HepG2 (cell line): ENCODE measurements at regions not wholly inside any gene's neighbourhood (a gene's known extent, or its start where the extent isn't known, plus 50 kb on each side); places are given as distances from the start of the nearest gene placed in this dataset.

Source experiments
- ATAC-seq: fragments of 200-7000 bp; cut with Tn5 transposase; 3 replicates; pipeline ENCODE4 v1.9.1; 2020; ENCODE audit warnings: mild to moderate bottlenecking, moderate library complexity
- BruUV-seq: library from RNA; stranded (reverse); fragments of 400-500 nt; replicated peaks from 2 replicates; lab custom pipeline; 2021; lab: Mats Ljungman, UMichigan
- CTCF ChIA-PET: fragments of 300-600 bp; formaldehyde crosslinking; extraction: SDS; loops from one replicate; lab custom pipeline; 2021; ENCODE audit warnings: low total read pairs, inconsistent platforms, low intra/inter-chr PET ratio; lab: Yijun Ruan, JAX
- POLR2A ChIA-PET: fragments of 350-600 bp; sonication (Branson Sonifier 250); formaldehyde crosslinking; loops from one replicate; lab custom pipeline; 2020; ENCODE audit warnings: antibody characterized with exemption, inconsistent platforms; lab: Yijun Ruan, JAX
- DNase-seq: peaks from one replicate; pipeline ENCODE4 v3.0.0-alpha.2; 2015; ENCODE audit warnings: low spot score
- FAIRE-seq: peaks from 3 replicates; lab custom pipeline; 2011; peaks lifted over from hg19 to GRCh38; lab: Jason Lieb, UNC
- H2AFZ ChIP-seq: one replicate; pipeline ENCODE4 v1.6.1; 2011; ENCODE audit warnings: low read length, inconsistent platforms
- H3K27ac ChIP-seq: fragments of 300-600 bp; 3 replicates; pipeline ENCODE4 v1.8.0; 2011; ENCODE audit warnings: mixed run types, mild to moderate bottlenecking, mixed read lengths, low read length, inconsistent platforms; ENCODE audit not compliant: insufficient read depth; ENCODE audit errors: extremely low read length
- H3K27me3 ChIP-seq, 2 experiments: fragments of 200-600 bp in 1 of 2; 2 replicates in 1 of 2; 3 replicates in 1 of 2; pipeline versions ENCODE4 v1.6.0 to v1.8.0; 2011; ENCODE audit warnings: low read length in 2 of 2, mild to moderate bottlenecking in 2 of 2, moderate library complexity in 2 of 2, inconsistent platforms in 1 of 2; ENCODE audit not compliant: insufficient read depth in 2 of 2, control insufficient read depth in 1 of 2
- H3K36me3 ChIP-seq, 2 experiments: fragments of 200-600 bp in 1 of 2; replicated peaks in 1 of 2; 2 replicates in 1 of 2; 3 replicates in 1 of 2; pipeline versions ENCODE4 v1.5.1 to v1.8.0; 2011; ENCODE audit warnings: low read length in 2 of 2, inconsistent platforms in 1 of 2; ENCODE audit not compliant: insufficient read depth in 2 of 2, control insufficient read depth in 1 of 2
- H3K4me1 ChIP-seq: 2 replicates; pipeline ENCODE4 v1.5.1; 2012; ENCODE audit warnings: low read length, inconsistent platforms; ENCODE audit not compliant: insufficient read depth
- H3K4me2 ChIP-seq: 2 replicates; pipeline ENCODE4 v1.6.0; 2011; ENCODE audit warnings: low read depth, low read length, inconsistent platforms
- H3K4me3 ChIP-seq, 3 experiments: fragments of 200-600 bp in 1 of 3; sonication (generic), shearing (Covaris generic) in 1 of 3; replicated peaks in 1 of 3; 2 replicates each; pipeline ENCODE4 v1.5.1; 2011 to 2016; ENCODE audit warnings: low read length in 3 of 3, inconsistent platforms in 2 of 3, low read depth in 2 of 3, mild to moderate bottlenecking in 2 of 3, control low read depth in 1 of 3, mixed read lengths in 1 of 3; ENCODE audit not compliant: insufficient read depth in 1 of 3
- H3K79me2 ChIP-seq: one replicate; pipeline ENCODE4 v1.6.1; 2011; ENCODE audit warnings: low read length, inconsistent platforms; ENCODE audit not compliant: insufficient read depth
- H3K9ac ChIP-seq: 2 replicates; pipeline ENCODE4 v1.6.0; 2011; ENCODE audit warnings: mild to moderate bottlenecking, low read depth, low read length, inconsistent platforms; ENCODE audit not compliant: insufficient read depth
- H3K9me3 ChIP-seq: 2 replicates; pipeline ENCODE4 v1.5.1; 2012; ENCODE audit warnings: mild to moderate bottlenecking, low read length
- H4K20me1 ChIP-seq: 2 replicates; pipeline ENCODE4 v1.6.0; 2011; ENCODE audit warnings: inconsistent platforms, mild to moderate bottlenecking, low read length, moderate library complexity; ENCODE audit not compliant: insufficient read depth
- CTCF ChIP-seq: sonication (generic); formaldehyde crosslinking; IDR thresholded peaks from 2 replicates; pipeline ENCODE4 v1.5.0; 2020; ENCODE audit warnings: mild to moderate bottlenecking, missing genetic modification reagents, moderate library complexity
- FOXP4 ChIP-seq: sonication (generic); formaldehyde crosslinking; IDR thresholded peaks from 2 replicates; pipeline ENCODE4 v1.4.0; 2020; ENCODE audit warnings: missing genetic modification reagents
- JUNB ChIP-seq: sonication (generic); formaldehyde crosslinking; IDR thresholded peaks from 2 replicates; pipeline ENCODE4 v1.8.0; 2022; ENCODE audit warnings: missing genetic modification reagents, mild to moderate bottlenecking, borderline replicate concordance
- MED13 ChIP-seq: sonication (generic); formaldehyde crosslinking; IDR thresholded peaks from 2 replicates; pipeline ENCODE4 v1.5.0; 2020; ENCODE audit warnings: missing genetic modification reagents
- NAIF1 ChIP-seq: sonication (generic); formaldehyde crosslinking; IDR thresholded peaks from 2 replicates; pipeline ENCODE4 v1.5.0; 2020; ENCODE audit warnings: mild to moderate bottlenecking, missing genetic modification reagents, borderline replicate concordance
- NR2F1 ChIP-seq, 2 experiments: fragments of 450-650 bp in 1 of 2; formaldehyde crosslinking in 1 of 2; IDR thresholded peaks; 2 replicates each; pipeline versions ENCODE4 v1.5.0 to v1.6.1; 2016 to 2020; ENCODE audit warnings: mild to moderate bottlenecking in 1 of 2, missing compliant biosample characterization in 1 of 2, missing genetic modification reagents in 1 of 2, moderate library complexity in 1 of 2
- SMC3 ChIP-seq: IDR thresholded peaks from 2 replicates; pipeline ENCODE4 v1.6.1; 2011; ENCODE audit warnings: low read length, improper control_type of control experiment
- STAG1 ChIP-seq: sonication (generic); formaldehyde crosslinking; IDR thresholded peaks from 2 replicates; pipeline ENCODE4 v1.4.0; 2020; ENCODE audit warnings: missing genetic modification reagents
- TEAD2 ChIP-seq: sonication (generic); formaldehyde crosslinking; IDR thresholded peaks from 2 replicates; pipeline ENCODE4 v1.9.0; 2021; ENCODE audit warnings: missing genetic modification reagents
- ZHX1 ChIP-seq: sonication (generic); formaldehyde crosslinking; IDR thresholded peaks from 2 replicates; pipeline ENCODE4 v1.8.1; 2022; ENCODE audit warnings: low read depth, mild to moderate bottlenecking, missing genetic modification reagents
- ZNF335 ChIP-seq: sonication (generic); formaldehyde crosslinking; IDR thresholded peaks from 2 replicates; pipeline ENCODE4 v1.4.0; 2020; ENCODE audit warnings: missing genetic modification reagents
- ZNF580 ChIP-seq: IDR thresholded peaks from 2 replicates; pipeline ENCODE4 v1.6.1; 2016; ENCODE audit warnings: low read depth, borderline replicate concordance
- ZNF704 ChIP-seq: sonication (generic); formaldehyde crosslinking; IDR thresholded peaks from 2 replicates; pipeline ENCODE4 v1.8.1; 2023; ENCODE audit warnings: mild to moderate bottlenecking, inconsistent platforms, moderate library complexity, missing genetic modification reagents, borderline replicate concordance
- WGBS: methylation state at CpG from one replicate; pipeline ENCODE4 v1.1.6; 2017; ENCODE audit warnings: low lambda C conversion rate; 5-methylcytosine and 5-hydroxymethylcytosine counted together
- in situ Hi-C: cut with HindIII; loops from 2 replicates; pipeline ENCODE4 v1.10.0; 2017; ENCODE audit warnings: low pct_unique_long_range_greater_than_20kb; ENCODE audit not compliant: extremely low pct_ligation_motif_present
- intact Hi-C: fragments of 100-400 bp; cut with micrococcal nuclease; formaldehyde crosslinking; loops from one replicate; pipeline ENCODE4 v1.10.0; 2022; ENCODE audit not compliant: unreplicated experiment

- FAIRE-seq, result peak; percentile 12
- POLR2A ChIA-PET, result interaction anchor here (0.7 to 4.3 kb wide), 25 partner anchors 10 to 149 kb away, joined by 3 to 71 read pairs (median 5); partner anchors contain the start of genes DHX16, FLOT1, IER3 and MDC1
- TF ChIP-seq TEAD2 (CRISPR knock-in tag), result 0 out of 2 replicates have a peak, but pooled peaks have one; percentile 27
- peak; percentile 46; the same call in 1 of the 2 replicates for TF ChIP-seq SMC3
- no peak for TF ChIP-seq FOXP4
- TF ChIP-seq ZHX1, result peak; percentile 56; the same call in 1 of the 2 replicates
- no peak for TF ChIP-seq JUNB (CRISPR knock-in tag)
- peak; percentile 55 for TF ChIP-seq CTCF
- no peak for TF ChIP-seq ZNF335 (CRISPR knock-in tag)
- TF ChIP-seq NR2F1 (CRISPR knock-in tag; IDR thresholded peaks at IDR 0.05), result no peak
- TF ChIP-seq NAIF1 (CRISPR knock-in tag), result no peak
- peak; percentile 38; the same call in 1 of the 2 replicates for TF ChIP-seq MED13 (CRISPR knock-in tag)
- TF ChIP-seq ZNF704 (CRISPR knock-in tag), result no peak
- 0 out of 2 replicates have a peak, but pooled peaks have one; percentile 16 for TF ChIP-seq ZNF580 (CRISPR knock-in tag)
- peak; percentile 47 for TF ChIP-seq STAG1 (CRISPR knock-in tag)
These were observed 62.2 kb upstream of the DDR1 start for GRCh38 chr6:30821862-30822784.

More at GRCh38 chr6:30821862-30822784, 62.2 kb upstream of the DDR1 start:
- no TSS peak for BruUV-seq
- ATAC-seq, result peak; percentile 49
- peak overlapping the region; percentile 79 for H3K27ac ChIP-seq
- H3K79me2 ChIP-seq, result no peaks in the 10 kb centered on the region
- DNase-seq, result peak; percentile 70
- peak overlapping the region in 2 of 3 experiments; percentile 20 to 35; a peak in 3 of 6 replicates for H3K4me3 ChIP-seq
- intact Hi-C loops (loop anchor here (1.0 to 10.0 kb wide), 3 partner anchors 40 to 147 kb away; partner anchors contain the start of genes DHX16 and FLOT1), in situ Hi-C loops (no loop called here)
- no peaks in the 10 kb centered on the region for H3K9me3 ChIP-seq
- H2AFZ ChIP-seq, result peak overlapping the region; percentile 17
- peak overlapping the region; percentile 48 for H3K9ac ChIP-seq
- WGBS, result 9% methylated on average over 6 of the region's 6 CpGs
- CTCF ChIA-PET, result interaction anchor here (0.8 to 2.6 kb wide), 3 partner anchors 54 to 79 kb away, joined by 3 to 14 read pairs (median 3); no protein-coding TSS in a partner anchor
- no peaks in the 10 kb centered on the region for H4K20me1 ChIP-seq
- no peaks in the 10 kb centered on the region for H3K36me3 ChIP-seq
- H3K27me3 ChIP-seq, result no peaks in the 10 kb centered on the region
- peaks cover 71% of the 10 kb centered on the region for H3K4me1 ChIP-seq
- H3K4me2 ChIP-seq, result peak overlapping the region; percentile 73
